HG03439 (cell line): ENCODE measurements at regions not wholly inside any gene's neighbourhood (a gene's known extent, or its start where the extent isn't known, plus 50 kb on each side); places are given as distances from the start of the nearest gene placed in this dataset.
"Not testable (repeated sequence)": the region's sequence is repeated elsewhere in the genome, so short reads cannot be mapped to it uniquely, and the experiment has no call there.

Source experiments
- ATAC-seq: cut with Tn5 transposase; IDR thresholded peaks from one replicate; pipeline ENCODE4 v1.9.1; 2021; ENCODE audit warnings: mild to moderate bottlenecking, moderate library complexity; ENCODE audit not compliant: unreplicated experiment

DNA sequence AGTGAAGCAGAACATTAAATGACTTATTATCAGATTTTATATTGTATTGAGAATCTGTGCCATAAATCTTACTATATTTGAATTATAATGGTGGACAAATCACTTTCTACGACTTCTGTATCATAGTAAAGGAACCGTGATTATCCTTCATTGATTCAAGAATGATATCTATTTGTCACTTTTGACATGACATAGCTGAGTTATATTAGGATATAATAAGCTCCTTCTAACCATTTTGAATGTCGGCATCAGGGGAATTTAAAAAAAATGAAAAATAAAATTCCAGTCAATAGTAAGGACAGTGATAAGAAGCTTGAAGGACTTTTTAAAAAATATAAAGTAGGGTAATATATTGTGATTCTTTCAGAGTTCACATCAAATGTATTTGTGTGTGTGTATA is 338.9 kb upstream of the ACO1 start:
- ATAC-seq = no peak

DNA sequence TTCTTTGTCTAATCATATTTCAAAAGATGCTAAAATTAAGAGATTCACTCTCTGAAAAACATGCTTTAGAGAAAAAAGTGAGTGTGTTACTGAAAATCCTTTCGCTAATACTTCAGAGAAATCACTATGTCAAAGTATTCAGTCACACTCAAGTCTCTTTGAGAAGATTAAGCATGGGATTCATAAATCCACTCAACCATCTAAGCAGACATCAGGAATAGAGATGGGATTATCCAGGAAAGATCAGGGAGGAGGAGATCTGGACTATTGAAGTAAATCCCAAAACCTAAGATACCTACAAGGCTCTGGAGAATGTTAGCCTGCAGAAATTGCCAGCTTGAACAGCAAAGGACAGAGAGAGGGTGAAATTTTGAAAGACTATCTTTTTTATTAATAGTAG is 317.2 kb upstream of the ACO1 start:
- no peak for ATAC-seq

DNA sequence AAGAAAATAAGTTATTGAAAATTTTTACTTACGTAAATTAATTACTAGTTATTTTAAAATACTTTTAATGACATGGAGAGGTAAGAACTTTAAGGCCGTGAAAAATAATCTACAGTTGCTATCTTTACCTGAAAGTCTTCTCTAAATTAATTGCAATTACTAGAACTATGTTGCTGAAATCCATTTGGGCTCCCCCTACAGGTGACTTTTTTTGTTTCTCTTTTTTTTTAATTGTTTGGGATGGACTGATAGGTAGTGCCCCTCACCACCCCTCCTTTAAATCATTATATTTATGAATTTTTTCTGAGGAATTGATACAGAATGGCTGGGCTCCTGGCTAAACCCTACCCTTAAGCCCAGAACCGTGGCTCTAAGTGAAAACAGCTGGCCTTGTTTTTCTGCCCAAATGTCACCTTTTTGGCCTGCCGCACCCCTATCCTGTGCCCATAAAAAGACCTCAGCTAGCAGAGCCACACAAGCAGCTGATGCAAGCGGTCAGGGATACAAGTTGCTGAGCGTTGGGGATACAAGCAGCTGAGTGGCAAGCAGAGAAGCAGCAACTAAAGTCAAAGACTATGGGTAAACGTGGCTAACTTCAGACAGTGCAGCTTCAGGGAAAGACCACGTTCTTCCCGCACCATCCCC is 315.2 kb upstream of the ACO1 start:
- no peak for ATAC-seq

DNA sequence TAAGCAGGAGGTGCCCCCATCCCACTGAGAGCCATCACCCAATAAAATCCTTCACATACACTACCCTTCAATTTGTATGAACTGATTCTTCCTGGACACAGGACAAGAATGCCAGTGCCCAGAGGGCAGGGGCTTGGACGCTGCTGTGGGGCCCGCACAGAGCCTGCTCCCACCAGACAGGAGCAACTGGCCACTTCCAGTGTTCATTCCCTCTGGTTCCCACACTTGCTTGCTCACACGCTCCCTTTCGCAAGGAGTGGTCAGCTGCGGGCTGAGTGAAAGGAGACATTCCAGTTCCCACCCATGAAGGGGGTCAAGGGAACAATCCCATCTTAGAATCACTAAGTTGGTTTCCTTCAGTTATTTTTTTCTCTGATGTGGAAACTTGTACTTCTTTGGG is 314.5 kb upstream of the ACO1 start:
- no peak for ATAC-seq

DNA sequence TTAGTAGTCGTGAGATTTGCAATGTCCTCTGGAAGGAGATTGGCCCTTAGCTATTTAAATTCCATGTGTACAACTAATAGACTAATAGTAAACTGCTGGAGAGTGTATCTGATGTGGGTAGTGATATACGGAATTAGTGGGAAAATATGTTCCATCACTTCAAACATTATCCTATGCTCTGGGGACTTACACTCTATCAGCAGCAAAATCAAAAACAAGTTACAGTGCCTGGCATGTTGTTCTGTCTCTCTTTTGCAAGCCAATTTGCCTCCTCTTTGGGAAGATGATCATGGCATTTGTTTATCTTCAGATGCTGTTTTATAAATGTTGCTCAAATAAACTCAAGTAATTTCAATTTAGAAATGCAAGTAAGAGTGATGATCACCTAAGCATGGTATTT is 311.9 kb upstream of the ACO1 start:
- no peak for ATAC-seq

DNA sequence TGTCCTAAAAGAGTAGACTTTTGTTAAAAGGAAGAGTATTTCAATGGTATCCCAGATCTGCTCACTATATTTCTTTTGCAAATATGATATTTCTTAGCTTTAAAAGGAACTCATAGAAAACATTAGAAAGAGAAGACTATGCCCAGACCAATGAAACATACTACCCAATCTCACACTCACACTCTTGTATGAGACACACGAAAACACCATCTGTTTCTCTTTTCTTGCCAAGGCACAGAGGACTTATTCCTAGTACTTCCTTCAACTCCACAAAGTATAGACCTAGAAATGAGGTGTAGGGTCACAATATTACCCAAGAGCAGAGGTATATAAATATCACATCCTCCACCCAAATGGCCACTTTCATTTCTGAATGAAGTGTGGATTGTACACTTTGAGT is 292.4 kb upstream of the ACO1 start:
- ATAC-seq = no peak

DNA sequence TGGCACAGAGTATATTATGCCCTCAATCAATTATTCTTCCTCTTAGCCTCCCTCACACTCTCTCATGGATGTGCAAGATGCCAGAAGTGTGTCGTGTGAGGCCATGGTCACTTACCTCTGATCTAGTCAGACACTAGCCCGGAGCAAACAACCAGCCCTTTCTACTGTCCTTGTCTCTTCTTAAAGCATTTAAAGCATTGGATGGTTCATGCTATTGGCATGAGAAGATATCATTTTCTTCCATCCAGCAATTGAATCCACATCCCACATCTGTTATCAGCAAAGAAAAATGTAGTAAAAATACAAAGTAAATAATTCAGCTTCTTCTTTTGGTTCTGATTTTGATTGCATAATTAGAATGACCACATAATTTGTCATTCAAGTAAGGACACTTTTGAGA is 267.2 kb upstream of the ACO1 start:
- no peak for ATAC-seq

DNA sequence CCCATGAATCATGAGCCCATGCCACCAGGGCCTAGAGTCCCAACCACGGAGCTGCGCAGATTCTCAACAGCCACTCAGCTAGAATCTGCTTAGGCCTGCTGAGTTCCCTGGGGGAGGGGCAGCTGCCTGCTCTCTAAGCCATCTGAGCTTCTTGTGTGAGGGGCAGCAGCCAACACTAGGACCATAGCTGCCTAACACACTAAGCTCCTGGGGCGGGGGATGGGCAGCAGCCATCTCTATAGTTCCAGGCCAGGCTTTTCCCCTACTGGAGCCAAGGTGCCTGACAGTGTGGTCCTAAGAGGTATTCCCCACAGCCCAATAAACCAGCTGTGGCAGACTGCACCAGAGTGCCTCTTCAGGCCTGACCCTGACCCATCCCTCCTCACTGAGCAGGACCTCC is 255.9 kb upstream of the ACO1 start:
- no peak for ATAC-seq

DNA sequence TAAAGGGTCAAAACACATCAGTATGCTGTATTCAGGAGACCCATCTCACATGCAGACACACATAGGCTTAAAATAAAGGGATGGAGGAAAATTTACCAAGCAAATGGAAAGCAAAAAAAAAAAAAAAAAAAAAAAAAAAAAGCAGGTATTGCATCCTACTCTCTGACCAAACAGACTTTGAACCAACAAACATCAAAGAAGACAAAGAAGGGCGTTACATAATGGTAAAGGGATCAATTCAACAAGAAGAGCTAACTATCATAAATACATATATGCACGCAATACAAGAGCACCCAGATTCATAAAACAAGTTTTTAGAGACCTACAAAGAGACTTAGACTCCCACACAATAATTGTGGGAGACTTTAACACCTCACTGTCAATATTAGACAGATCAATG is 253.7 kb upstream of the ACO1 start:
- not testable (repeated sequence) for ATAC-seq

DNA sequence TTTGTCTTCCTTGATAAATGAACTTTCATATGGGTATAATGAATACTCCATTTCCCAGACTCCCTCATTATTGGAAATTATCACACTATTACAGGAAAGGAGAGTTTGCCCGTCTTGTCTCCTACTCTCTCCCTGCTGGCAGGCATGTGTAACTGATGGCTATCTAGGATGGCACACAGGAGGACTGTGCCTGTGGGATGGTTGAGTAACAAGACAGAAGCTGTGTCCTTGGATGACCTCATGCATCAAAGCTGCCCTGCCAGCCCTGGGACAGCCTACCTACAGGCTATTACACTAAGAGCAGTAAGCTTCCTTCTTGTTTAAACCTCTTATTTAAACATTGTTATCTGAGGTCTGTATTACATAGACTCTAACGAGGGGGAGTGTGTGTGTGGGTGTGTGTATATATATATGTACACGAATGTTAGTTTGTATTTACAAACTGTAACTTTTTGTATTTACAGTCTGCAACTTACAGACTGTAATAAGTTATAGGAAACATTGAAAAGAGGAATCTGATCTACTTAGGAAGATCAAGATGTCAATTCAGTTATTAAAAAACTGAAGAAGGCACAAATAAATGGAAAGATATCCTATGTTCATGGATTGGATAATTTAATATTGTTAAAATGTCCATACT is 247.6 kb upstream of the ACO1 start:
- ATAC-seq = no peak

DNA sequence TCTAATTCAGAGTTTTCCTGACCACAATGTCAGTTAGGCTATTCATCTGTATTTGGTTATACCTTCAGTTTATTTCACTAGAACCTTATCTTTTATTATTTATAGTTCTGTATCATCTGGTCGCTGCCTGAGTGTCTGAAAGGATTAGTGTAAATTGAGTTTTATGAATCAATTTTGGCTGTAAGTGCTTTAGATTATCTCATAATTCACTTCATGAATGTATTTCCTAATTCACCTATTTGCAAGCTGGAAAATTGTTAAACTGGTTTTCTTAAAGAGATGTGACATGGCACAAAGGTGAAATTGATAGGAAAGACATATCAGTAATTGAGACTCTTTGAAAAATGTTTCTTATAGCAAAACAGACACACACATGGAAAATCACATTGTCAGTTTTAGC is 242.4 kb upstream of the ACO1 start:
- ATAC-seq = no peak

DNA sequence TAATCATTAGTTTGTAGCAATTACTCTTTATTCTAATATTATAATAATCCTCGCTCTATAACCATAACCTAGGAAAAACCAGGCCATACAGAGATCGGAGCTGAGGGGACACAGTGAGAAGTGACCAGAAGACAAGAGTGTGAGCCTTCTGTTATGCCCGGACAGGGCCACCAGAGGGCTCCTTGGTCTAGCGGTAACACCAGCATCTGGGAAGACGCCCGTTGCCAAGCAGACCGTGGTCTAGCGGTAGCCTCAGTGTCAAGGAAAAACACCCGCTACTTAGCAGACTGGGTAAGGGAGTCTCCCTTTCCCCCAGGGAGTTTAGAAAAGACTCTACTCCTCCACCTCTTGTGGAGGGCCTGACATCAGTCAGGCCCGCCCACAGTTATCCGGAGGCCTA is 235.9 kb upstream of the ACO1 start:
- ATAC-seq = not testable (repeated sequence)

DNA sequence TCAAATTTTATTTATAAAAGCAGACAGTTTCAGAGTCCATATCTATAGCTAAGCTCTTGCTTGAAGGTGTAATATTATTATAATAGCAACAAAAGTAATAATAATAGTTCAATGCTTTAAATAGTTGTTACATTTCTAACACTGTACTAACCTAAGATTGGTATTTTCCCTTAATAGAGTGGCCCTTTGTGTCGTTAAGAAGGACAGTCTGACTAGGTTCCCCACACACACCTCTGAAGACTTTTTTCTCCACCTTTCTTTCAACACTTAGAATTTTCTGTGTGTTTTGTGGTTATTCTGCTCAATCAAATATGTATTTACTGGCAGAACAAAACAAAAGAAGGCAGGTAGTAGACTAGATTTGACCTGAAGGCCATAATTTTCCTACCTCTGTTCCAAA is 223.2 kb upstream of the ACO1 start:
- peak; percentile 48 for ATAC-seq

DNA sequence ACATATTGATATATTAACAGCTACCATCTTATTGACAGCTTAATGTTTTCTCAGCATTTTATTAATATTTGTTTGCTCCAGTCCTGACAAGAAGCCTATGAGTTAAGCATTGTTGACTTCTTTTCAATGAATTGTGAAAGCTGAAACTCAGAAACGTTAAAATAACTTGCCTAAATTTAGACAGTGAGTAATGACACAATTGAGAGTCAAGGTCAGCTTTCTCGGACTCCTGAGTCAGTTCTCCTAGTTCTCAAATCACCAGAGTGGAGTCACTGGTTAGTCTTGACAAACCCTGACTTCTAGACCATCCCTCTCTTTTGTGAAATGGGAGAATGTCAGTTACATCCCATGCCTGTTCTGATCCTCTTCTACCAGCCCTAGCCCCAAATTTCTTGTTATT is 222.7 kb upstream of the ACO1 start:
- peak; percentile 98 for ATAC-seq

DNA sequence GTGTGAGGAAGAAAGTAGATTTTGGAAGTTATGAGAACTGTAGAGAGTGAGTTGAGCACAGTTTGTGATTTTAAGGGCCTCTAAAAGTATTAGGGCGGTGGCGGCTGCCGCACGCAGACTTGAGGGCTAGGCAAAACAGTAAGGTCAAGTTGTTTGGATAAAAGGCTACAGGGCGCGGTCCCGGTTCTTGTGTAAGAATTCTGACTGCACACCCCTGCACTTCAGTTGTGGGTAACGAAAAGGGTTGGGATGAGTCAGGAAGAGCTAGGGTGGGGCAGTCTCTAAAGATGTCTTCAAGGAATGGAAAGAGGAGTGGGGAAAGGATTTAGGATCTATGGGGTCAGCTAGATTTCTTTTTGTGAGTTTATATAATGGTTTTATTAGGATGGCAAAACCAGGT is 218.1 kb upstream of the ACO1 start:
- not testable (repeated sequence) for ATAC-seq

DNA sequence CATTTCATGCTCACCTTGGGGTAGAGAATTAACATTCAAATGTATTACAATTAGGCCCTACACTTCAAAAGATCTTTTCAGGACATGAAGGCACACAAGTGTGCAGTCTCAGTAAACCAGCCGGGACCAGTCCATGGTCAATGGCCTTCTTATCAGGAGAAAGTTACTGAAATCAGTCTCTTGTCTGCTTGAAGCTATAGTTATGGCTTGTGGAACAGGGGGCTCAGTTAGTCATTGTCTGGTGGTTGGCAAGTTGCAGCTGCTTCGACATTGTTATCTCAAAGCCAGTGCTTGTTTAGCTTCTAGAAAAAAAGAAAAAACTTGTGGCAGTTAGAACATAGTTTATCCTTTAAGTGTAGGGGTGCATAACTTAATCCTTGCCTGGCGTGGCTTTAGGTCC is 213.1 kb upstream of the ACO1 start:
- no peak for ATAC-seq

DNA sequence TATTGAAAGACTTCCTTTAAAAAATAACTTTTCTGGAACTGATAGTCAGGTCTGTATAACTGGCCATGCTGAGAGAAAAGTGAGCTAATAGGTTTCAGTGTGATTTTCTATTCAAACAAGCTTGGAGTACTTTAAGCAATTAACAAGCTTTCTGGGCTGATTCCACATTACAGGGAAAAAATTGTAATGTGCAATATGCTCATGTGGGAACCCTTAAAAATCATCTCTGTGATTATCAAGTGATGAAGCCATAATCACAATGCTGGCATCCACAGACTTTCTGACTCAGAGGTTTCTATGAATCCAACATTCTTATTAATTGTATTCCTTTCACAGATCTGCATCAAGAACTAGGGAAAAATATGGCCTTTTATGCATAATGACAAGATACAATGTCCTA is 212.2 kb upstream of the ACO1 start:
- no peak for ATAC-seq

DNA sequence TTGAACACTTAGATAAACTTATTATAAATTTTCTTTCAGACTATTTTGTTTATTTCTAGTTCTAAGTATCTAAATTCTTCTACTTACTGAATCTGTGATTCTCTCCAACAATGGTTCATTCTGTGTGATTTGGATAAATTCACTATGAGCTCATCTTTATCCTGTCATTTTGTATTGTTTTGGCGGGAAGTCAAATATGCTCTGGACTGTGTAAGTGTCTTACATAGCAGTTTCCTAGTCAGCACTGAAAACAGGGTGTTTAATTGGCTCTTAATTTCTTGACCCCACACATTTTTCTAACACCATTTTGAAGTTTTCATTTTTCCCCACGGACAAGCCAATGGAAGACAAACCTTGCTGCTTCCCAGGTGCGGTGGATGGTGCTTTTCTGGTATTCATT is 207.0 kb upstream of the ACO1 start:
- no peak for ATAC-seq

DNA sequence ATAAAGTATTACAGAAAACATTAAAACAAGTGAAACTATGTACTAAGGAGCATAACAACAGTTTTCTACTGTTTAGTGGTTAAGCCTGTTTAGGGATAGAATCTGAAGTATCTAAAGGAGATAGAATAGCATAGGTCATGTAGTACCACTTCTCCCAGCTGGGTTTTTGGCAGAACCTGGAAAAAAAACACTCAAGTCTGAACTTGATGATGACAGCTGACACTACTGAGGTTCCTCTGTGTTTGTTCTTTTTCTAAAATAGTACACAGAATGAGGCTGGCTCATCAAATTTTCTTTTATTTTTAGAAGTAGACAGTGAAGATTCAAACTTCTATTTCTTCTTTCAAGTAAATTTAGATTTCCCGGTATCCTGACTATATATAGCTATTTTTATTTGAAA is 203.8 kb upstream of the ACO1 start:
- no peak for ATAC-seq

DNA sequence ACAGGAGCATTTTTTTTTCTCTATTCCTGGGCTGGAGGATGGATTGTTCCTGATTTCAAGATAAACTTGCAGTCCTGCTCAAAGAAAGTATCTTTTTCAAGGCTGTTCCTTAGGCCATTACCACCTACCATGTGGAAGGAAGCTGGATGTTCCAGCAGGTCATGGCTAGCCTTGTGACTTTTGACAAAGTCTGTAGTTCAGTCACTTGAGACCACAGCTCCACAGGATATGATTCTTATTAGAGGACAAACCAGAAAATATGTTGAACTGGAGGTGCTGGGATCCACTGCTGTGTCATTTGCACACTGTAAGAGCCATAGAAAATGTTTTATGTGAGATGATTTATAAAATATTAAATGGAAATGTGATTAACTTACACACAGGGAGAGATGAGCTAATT is 184.2 kb upstream of the ACO1 start:
- no peak for ATAC-seq

DNA sequence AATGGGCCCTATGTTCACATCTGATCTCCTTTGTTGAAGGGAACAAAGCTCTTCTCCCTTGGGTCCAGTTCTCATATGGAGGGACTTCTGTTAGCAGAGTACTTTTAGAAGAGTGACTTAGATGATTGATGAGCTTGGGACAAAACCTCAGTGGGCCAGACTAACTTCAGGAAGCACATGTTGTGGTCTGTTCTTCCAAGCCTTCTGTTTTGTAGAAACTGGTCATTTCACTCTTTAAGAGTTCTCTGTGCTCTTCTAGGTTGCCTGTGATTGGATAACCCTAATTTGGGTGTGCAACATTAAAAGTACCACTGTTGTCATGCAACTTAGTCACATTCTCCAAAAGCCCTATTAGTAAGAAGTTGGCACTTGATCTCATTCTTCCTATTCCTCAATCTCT is 183.5 kb upstream of the ACO1 start:
- ATAC-seq = no peak

DNA sequence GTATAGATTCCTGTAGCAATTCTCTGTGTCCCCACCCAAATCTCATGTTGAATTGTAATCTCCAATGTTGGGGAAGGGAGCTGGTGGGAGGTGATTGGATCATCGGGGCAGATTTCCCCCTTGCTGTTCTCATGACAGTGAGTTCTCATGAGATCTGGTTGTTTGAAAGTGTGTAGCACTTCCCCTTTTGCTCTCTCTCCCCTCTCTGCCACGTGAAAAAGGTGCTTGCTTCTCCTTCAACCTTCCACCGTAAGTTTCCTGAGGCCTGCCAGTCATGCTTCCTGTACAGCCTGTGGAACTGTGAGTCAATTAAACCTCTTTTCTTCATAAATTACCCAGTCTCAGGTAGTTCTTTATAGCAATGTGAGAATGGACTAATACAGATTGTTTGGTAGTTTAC is 175.3 kb upstream of the ACO1 start:
- ATAC-seq = not testable (repeated sequence)

DNA sequence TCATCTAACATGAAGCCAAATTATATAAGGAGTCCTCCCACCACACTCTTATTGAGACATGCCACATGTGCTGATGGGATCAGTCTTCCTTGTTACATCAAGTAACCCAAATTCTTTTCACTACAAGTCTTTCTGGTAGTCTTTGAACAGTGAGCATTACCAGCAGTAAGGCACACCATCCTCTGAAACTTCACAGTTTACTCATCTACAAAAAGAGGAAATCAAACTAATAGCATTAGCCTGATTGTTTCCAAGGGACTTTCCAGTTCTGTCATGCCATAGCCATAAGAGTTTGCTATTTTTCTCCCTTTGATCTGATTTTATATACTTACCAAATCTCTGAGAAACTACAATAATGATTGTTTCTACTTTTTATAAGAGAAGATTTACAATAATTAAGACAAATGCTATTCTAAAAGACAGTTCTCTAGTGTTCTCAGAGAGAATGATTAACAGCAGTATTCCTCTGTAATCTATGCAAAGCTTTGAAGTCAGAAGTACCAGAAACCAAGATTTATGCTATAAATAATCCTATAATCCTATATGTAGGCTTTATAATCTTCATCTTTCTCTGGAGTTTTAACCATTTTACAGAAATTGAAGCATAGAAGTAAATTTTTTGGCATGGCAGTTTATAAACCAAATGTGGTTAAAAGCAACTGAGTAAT is 166.2 kb upstream of the ACO1 start:
- ATAC-seq = peak; percentile 99
